Breast epithelium (tissue), 3 donors: ENCODE measurements at regions not wholly inside any gene's neighbourhood (a gene's known extent, or its start where the extent isn't known, plus 50 kb on each side); places are given as distances from the start of the nearest gene placed in this dataset.

ENCODE experiments used
- POLR2A ChIP-seq: fragments of 450-650 bp; IDR thresholded peaks from one replicate; pipeline ENCODE4 v1.6.1; 2016; ENCODE audit warnings: antibody characterized with exemption, mild to moderate bottlenecking, moderate library complexity
- POLR2AphosphoS5 ChIP-seq, 3 donors: sonication (generic); formaldehyde crosslinking; IDR thresholded peaks; one replicate each; pipeline ENCODE4 v1.6.1; 2017; ENCODE audit warnings: antibody characterized with exemption in 3 of 3
- TF ChIP-seq, protein P1 (sequence below), 3 donors: fragments of 450-650 bp; IDR thresholded peaks; one replicate each; pipeline ENCODE4 v1.5.1; 2016 to 2017; ENCODE audit warnings: antibody characterized with exemption in 3 of 3, mild to moderate bottlenecking in 3 of 3, moderate library complexity in 3 of 3

GRCh38 chr18:73340135-73340977 is 472.6 kb upstream of the NETO1 start:
- TF ChIP-seq, protein P1, sequence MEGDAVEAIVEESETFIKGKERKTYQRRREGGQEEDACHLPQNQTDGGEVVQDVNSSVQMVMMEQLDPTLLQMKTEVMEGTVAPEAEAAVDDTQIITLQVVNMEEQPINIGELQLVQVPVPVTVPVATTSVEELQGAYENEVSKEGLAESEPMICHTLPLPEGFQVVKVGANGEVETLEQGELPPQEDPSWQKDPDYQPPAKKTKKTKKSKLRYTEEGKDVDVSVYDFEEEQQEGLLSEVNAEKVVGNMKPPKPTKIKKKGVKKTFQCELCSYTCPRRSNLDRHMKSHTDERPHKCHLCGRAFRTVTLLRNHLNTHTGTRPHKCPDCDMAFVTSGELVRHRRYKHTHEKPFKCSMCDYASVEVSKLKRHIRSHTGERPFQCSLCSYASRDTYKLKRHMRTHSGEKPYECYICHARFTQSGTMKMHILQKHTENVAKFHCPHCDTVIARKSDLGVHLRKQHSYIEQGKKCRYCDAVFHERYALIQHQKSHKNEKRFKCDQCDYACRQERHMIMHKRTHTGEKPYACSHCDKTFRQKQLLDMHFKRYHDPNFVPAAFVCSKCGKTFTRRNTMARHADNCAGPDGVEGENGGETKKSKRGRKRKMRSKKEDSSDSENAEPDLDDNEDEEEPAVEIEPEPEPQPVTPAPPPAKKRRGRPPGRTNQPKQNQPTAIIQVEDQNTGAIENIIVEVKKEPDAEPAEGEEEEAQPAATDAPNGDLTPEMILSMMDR (IDR thresholded peaks at IDR 0.05), result no peak
- no peak for TF ChIP-seq POLR2AphosphoS5 (IDR thresholded peaks at IDR 0.05)
- TF ChIP-seq POLR2A, result no peak
